Activated naive CD4-positive, alpha-beta T cell treated with anti-CD3 and anti-CD28 coated beads, Interleukin-2, amount 50 U/mL, for 24 hours (primary cell): ENCODE measurements at regions not wholly inside any gene's neighbourhood (a gene's known extent, or its start where the extent isn't known, plus 50 kb on each side); places are given as distances from the start of the nearest gene placed in this dataset.

ENCODE experiments used
- H3K27ac Mint-ChIP-seq: one replicate; pipeline ENCODE4 v1.8.0; 2021; ENCODE audit warnings: mild to moderate bottlenecking, mixed read lengths
- H3K27me3 Mint-ChIP-seq: one replicate; pipeline ENCODE4 v1.8.0; 2021; ENCODE audit warnings: mixed read lengths
- H3K36me3 Mint-ChIP-seq: one replicate; pipeline ENCODE4 v1.8.0; 2021; ENCODE audit warnings: mixed read lengths
- H3K4me1 Mint-ChIP-seq: one replicate; pipeline ENCODE4 v1.8.0; 2021; ENCODE audit warnings: mixed read lengths
- H3K4me3 Mint-ChIP-seq: one replicate; pipeline ENCODE4 v1.8.0; 2021; ENCODE audit warnings: mild to moderate bottlenecking, mixed read lengths
- H3K9me3 Mint-ChIP-seq: one replicate; pipeline ENCODE4 v1.8.0; 2021; ENCODE audit warnings: mixed read lengths

- Mint-ChIP-seq H3K4me1 (no peaks in the 10 kb centered on the region), H3K27ac (no peak overlapping the region), H3K36me3 (no peaks in the 10 kb centered on the region), H3K9me3 (no peaks in the 10 kb centered on the region), H3K4me3 (no peak overlapping the region), H3K27me3 (peaks cover 5% of the 10 kb centered on the region)
Observed at GRCh38 chr19:30778961-30779715, 407.0 kb downstream of the ZNF536 start.

GRCh38 chr19:30778061-30778460, 405.9 kb downstream of the ZNF536 start:
- Mint-ChIP-seq H3K4me1 (no peaks in the 10 kb centered on the region), H3K36me3 (peaks cover 3% of the 10 kb centered on the region), H3K4me3 (no peak overlapping the region), H3K27ac (no peak overlapping the region), H3K27me3 (peaks cover 5% of the 10 kb centered on the region), H3K9me3 (peaks cover 5% of the 10 kb centered on the region)

GRCh38 chr19:30775956-30776355, 403.8 kb downstream of the ZNF536 start:
- Mint-ChIP-seq H3K27ac (peak overlapping the region; percentile 59), H3K4me1 (no peaks in the 10 kb centered on the region), H3K9me3 (peaks cover 11% of the 10 kb centered on the region), H3K36me3 (peaks cover 3% of the 10 kb centered on the region), H3K27me3 (peaks cover 5% of the 10 kb centered on the region), H3K4me3 (no peak overlapping the region)

- no peak overlapping the region for H3K4me3 Mint-ChIP-seq
- peaks cover 3% of the 10 kb centered on the region for H3K27me3 Mint-ChIP-seq
- H3K4me1 Mint-ChIP-seq, result no peaks in the 10 kb centered on the region
- no peak overlapping the region for H3K27ac Mint-ChIP-seq
- H3K9me3 Mint-ChIP-seq, result peaks cover 11% of the 10 kb centered on the region
- H3K36me3 Mint-ChIP-seq, result peaks cover 3% of the 10 kb centered on the region
Observed at GRCh38 chr19:30774252-30774766, 402.1 kb downstream of the ZNF536 start.

GRCh38 chr19:30762651-30763050, 390.5 kb downstream of the ZNF536 start:
- peaks cover 10% of the 10 kb centered on the region for H3K9me3 Mint-ChIP-seq
- peaks cover 2% of the 10 kb centered on the region for H3K27me3 Mint-ChIP-seq
- H3K27ac Mint-ChIP-seq, result no peak overlapping the region
- no peak overlapping the region for H3K4me3 Mint-ChIP-seq
- H3K4me1 Mint-ChIP-seq, result no peaks in the 10 kb centered on the region
- H3K36me3 Mint-ChIP-seq, result no peaks in the 10 kb centered on the region

- Mint-ChIP-seq H3K27me3 (peaks cover 3% of the 10 kb centered on the region), H3K27ac (no peak overlapping the region), H3K9me3 (peaks cover 5% of the 10 kb centered on the region), H3K4me3 (no peak overlapping the region), H3K4me1 (no peaks in the 10 kb centered on the region), H3K36me3 (no peaks in the 10 kb centered on the region)
Observed at GRCh38 chr19:30760014-30760413, 387.8 kb downstream of the ZNF536 start.

GRCh38 chr19:30757837-30758617, 385.8 kb downstream of the ZNF536 start:
- Mint-ChIP-seq H3K9me3 (no peaks in the 10 kb centered on the region), H3K27ac (no peak overlapping the region), H3K36me3 (no peaks in the 10 kb centered on the region), H3K4me1 (no peaks in the 10 kb centered on the region), H3K27me3 (peaks cover 3% of the 10 kb centered on the region), H3K4me3 (no peak overlapping the region)

GRCh38 chr19:30757104-30757836, 385.1 kb downstream of the ZNF536 start:
- Mint-ChIP-seq H3K36me3 (no peaks in the 10 kb centered on the region), H3K27me3 (peaks cover 3% of the 10 kb centered on the region), H3K4me1 (no peaks in the 10 kb centered on the region), H3K27ac (no peak overlapping the region), H3K9me3 (no peaks in the 10 kb centered on the region), H3K4me3 (no peak overlapping the region)

GRCh38 chr19:30755581-30755980, 383.4 kb downstream of the ZNF536 start:
- H3K4me1 Mint-ChIP-seq, result no peaks in the 10 kb centered on the region
- H3K9me3 Mint-ChIP-seq, result no peaks in the 10 kb centered on the region
- H3K27ac Mint-ChIP-seq, result no peak overlapping the region
- H3K36me3 Mint-ChIP-seq, result no peaks in the 10 kb centered on the region
- no peak overlapping the region for H3K4me3 Mint-ChIP-seq
- peaks cover 3% of the 10 kb centered on the region for H3K27me3 Mint-ChIP-seq

GRCh38 chr19:30754162-30754561, 382.0 kb downstream of the ZNF536 start:
- Mint-ChIP-seq H3K4me3 (no peak overlapping the region), H3K9me3 (peaks cover 10% of the 10 kb centered on the region), H3K27ac (no peak overlapping the region), H3K36me3 (no peaks in the 10 kb centered on the region), H3K4me1 (no peaks in the 10 kb centered on the region), H3K27me3 (peaks cover 3% of the 10 kb centered on the region)

- H3K36me3 Mint-ChIP-seq, result no peaks in the 10 kb centered on the region
- H3K4me3 Mint-ChIP-seq, result no peak overlapping the region
- peaks cover 3% of the 10 kb centered on the region for H3K27me3 Mint-ChIP-seq
- H3K4me1 Mint-ChIP-seq, result no peaks in the 10 kb centered on the region
- H3K27ac Mint-ChIP-seq, result no peak overlapping the region
- H3K9me3 Mint-ChIP-seq, result peaks cover 11% of the 10 kb centered on the region
Observed at GRCh38 chr19:30752876-30753275, 380.7 kb downstream of the ZNF536 start.

GRCh38 chr19:30752201-30752600, 380.0 kb downstream of the ZNF536 start:
- H3K27ac Mint-ChIP-seq, result no peak overlapping the region
- H3K4me3 Mint-ChIP-seq, result no peak overlapping the region
- H3K27me3 Mint-ChIP-seq, result peaks cover 3% of the 10 kb centered on the region
- no peaks in the 10 kb centered on the region for H3K36me3 Mint-ChIP-seq
- no peaks in the 10 kb centered on the region for H3K4me1 Mint-ChIP-seq
- peaks cover 11% of the 10 kb centered on the region for H3K9me3 Mint-ChIP-seq

- Mint-ChIP-seq H3K27ac (no peak overlapping the region), H3K36me3 (no peaks in the 10 kb centered on the region), H3K27me3 (peaks cover 1% of the 10 kb centered on the region), H3K9me3 (peaks cover 11% of the 10 kb centered on the region), H3K4me1 (no peaks in the 10 kb centered on the region), H3K4me3 (no peak overlapping the region)
Observed at GRCh38 chr19:30745476-30745985, 373.3 kb downstream of the ZNF536 start.

- no peaks in the 10 kb centered on the region for H3K36me3 Mint-ChIP-seq
- H3K9me3 Mint-ChIP-seq, result peaks cover 8% of the 10 kb centered on the region
- H3K4me1 Mint-ChIP-seq, result no peaks in the 10 kb centered on the region
- H3K4me3 Mint-ChIP-seq, result no peak overlapping the region
- H3K27ac Mint-ChIP-seq, result no peak overlapping the region
- peaks cover 1% of the 10 kb centered on the region for H3K27me3 Mint-ChIP-seq
Observed at GRCh38 chr19:30744741-30745475, 372.7 kb downstream of the ZNF536 start.

GRCh38 chr19:30743702-30744101, 371.5 kb downstream of the ZNF536 start:
- Mint-ChIP-seq H3K4me1 (no peaks in the 10 kb centered on the region), H3K36me3 (no peaks in the 10 kb centered on the region), H3K27me3 (peaks cover 1% of the 10 kb centered on the region), H3K4me3 (no peak overlapping the region), H3K27ac (no peak overlapping the region), H3K9me3 (no peaks in the 10 kb centered on the region)
